ENCODE measurements at regions not wholly inside any gene's neighbourhood (a gene's known extent, or its start where the extent isn't known, plus 50 kb on each side); places are given as distances from the start of the nearest gene placed in this dataset.

GRCh38 chr15:66623801-66624453 lies 58.1 kb upstream of the LCTL start:
- TF ChIP-seq EZH2phosphoT487 (IDR thresholded peaks at IDR 0.05; ENCODE audit: low read depth) (no peak), CTCF (IDR thresholded peaks at IDR 0.05; ENCODE audit: low read depth, low read length) (no peak)

Measured in OCI-LY3 (cell line).